HEK293T (cell line): ENCODE measurements at regions not wholly inside any gene's neighbourhood (a gene's known extent, or its start where the extent isn't known, plus 50 kb on each side); places are given as distances from the start of the nearest gene placed in this dataset.

Source experiments
- ARNT ChIP-seq: fragments of 450-650 bp; IDR thresholded peaks from 2 replicates; pipeline ENCODE4 v1.6.1; 2017; ENCODE audit warnings: mild to moderate bottlenecking
- FOXM1 ChIP-seq: fragments of 450-650 bp; IDR thresholded peaks from 2 replicates; pipeline ENCODE4 v1.6.1; 2017; ENCODE audit warnings: mild to moderate bottlenecking, borderline replicate concordance
- HDGF ChIP-seq: fragments of 450-650 bp; IDR thresholded peaks from 2 replicates; pipeline ENCODE4 v1.6.1; 2017; ENCODE audit warnings: antibody characterized with exemption, borderline replicate concordance
- SP1 ChIP-seq: fragments of 450-650 bp; IDR thresholded peaks from 2 replicates; pipeline ENCODE4 v1.6.1; 2017
- TARDBP ChIP-seq: fragments of 450-650 bp; IDR thresholded peaks from 2 replicates; pipeline ENCODE4 v1.6.1; 2016
- TF ChIP-seq, protein P1 (sequence below): fragments of 450-650 bp; IDR thresholded peaks from 2 replicates; pipeline ENCODE4 v1.6.1; 2016

DNA sequence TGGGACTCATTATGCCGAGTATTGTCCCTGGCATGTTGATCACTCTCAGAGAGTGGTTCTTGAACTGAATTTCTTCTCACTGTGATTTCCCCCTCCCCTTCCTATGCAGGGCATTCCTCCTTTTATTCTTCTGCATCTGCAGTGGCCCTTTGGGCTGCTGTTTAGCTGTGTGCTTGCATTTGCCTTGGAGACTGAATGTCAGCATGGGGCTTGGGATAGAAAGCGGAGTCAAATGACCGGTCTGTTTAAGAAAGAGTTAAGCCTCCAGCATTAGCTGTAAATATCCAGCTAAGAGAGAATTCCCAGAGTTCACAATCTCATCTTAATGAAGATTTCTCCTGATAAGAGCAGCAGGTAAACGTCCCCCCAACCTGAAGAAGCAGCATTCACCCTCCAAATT, 65.6 kb upstream of the RMST start:
- TF ChIP-seq FOXM1 (no peak), SP1 (no peak), HDGF (no peak), ARNT (no peak), TARDBP (no peak)
- TF ChIP-seq, protein P1, sequence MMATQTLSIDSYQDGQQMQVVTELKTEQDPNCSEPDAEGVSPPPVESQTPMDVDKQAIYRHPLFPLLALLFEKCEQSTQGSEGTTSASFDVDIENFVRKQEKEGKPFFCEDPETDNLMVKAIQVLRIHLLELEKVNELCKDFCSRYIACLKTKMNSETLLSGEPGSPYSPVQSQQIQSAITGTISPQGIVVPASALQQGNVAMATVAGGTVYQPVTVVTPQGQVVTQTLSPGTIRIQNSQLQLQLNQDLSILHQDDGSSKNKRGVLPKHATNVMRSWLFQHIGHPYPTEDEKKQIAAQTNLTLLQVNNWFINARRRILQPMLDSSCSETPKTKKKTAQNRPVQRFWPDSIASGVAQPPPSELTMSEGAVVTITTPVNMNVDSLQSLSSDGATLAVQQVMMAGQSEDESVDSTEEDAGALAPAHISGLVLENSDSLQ, result no peak
